Mesothelial cell of epicardium (in vitro differentiated cells): ENCODE measurements at regions not wholly inside any gene's neighbourhood (a gene's known extent, or its start where the extent isn't known, plus 50 kb on each side); places are given as distances from the start of the nearest gene placed in this dataset.

Experiments used
- DNase-seq, 2 experiments: peaks; one replicate each; pipeline ENCODE4 v3.0.0; 2021; ENCODE audit warnings: low spot score in 2 of 2; ENCODE audit not compliant: unreplicated experiment in 2 of 2
- H3K27ac Mint-ChIP-seq: 2 replicates; pipeline ENCODE4 v1.8.0; 2021; ENCODE audit warnings: mixed read lengths
- H3K27me3 Mint-ChIP-seq: 2 replicates; pipeline ENCODE4 v1.8.0; 2021; ENCODE audit warnings: low read depth, mixed read lengths
- H3K36me3 Mint-ChIP-seq: 2 replicates; pipeline ENCODE4 v1.8.0; 2021; ENCODE audit warnings: mixed read lengths
- H3K4me1 Mint-ChIP-seq: 2 replicates; pipeline ENCODE4 v1.8.0; 2021; ENCODE audit warnings: mixed read lengths
- H3K4me3 Mint-ChIP-seq: 2 replicates; pipeline ENCODE4 v1.8.0; 2021; ENCODE audit warnings: mild to moderate bottlenecking, moderate library complexity, mixed read lengths
- H3K9me3 Mint-ChIP-seq: 2 replicates; pipeline ENCODE4 v1.8.0; 2021; ENCODE audit warnings: mixed read lengths
- CTCF ChIP-seq: fragments of 200-600 bp; sonication (generic); IDR thresholded peaks from one replicate; pipeline ENCODE4 v1.5.0; 2021; ENCODE audit warnings: antibody characterized with exemption; ENCODE audit not compliant: unreplicated experiment

- no peak overlapping the region for H3K4me3 Mint-ChIP-seq
- DNase-seq = no peak
- peak overlapping the region; percentile 70 for H3K27ac Mint-ChIP-seq
- H3K27me3 Mint-ChIP-seq = no peaks in the 10 kb centered on the region
- H3K9me3 Mint-ChIP-seq = no peaks in the 10 kb centered on the region
- H3K4me1 Mint-ChIP-seq = peaks cover 33% of the 10 kb centered on the region
- H3K36me3 Mint-ChIP-seq = no peaks in the 10 kb centered on the region
- no peak for TF ChIP-seq CTCF
Observed at GRCh38 chr15:95470997-95471689, 859.4 kb upstream of the NR2F2 start.

GRCh38 chr15:95471690-95472086 lies 858.8 kb upstream of the NR2F2 start:
- H3K9me3 Mint-ChIP-seq = no peaks in the 10 kb centered on the region
- peaks cover 33% of the 10 kb centered on the region for H3K4me1 Mint-ChIP-seq
- DNase-seq = no peak
- no peak overlapping the region for H3K4me3 Mint-ChIP-seq
- peak overlapping the region; percentile 70 for H3K27ac Mint-ChIP-seq
- H3K36me3 Mint-ChIP-seq = no peaks in the 10 kb centered on the region
- TF ChIP-seq CTCF = no peak
- no peaks in the 10 kb centered on the region for H3K27me3 Mint-ChIP-seq

GRCh38 chr15:95475067-95475466 lies 855.4 kb upstream of the NR2F2 start:
- Mint-ChIP-seq H3K27me3 (no peaks in the 10 kb centered on the region), H3K27ac (no peak overlapping the region), H3K9me3 (no peaks in the 10 kb centered on the region), H3K4me1 (peaks cover 19% of the 10 kb centered on the region), H3K4me3 (no peak overlapping the region), H3K36me3 (no peaks in the 10 kb centered on the region)
- no peak for TF ChIP-seq CTCF
- no peak for DNase-seq

GRCh38 chr15:95479308-95479707 lies 851.2 kb upstream of the NR2F2 start:
- Mint-ChIP-seq H3K4me1 (peaks cover 3% of the 10 kb centered on the region), H3K9me3 (peaks cover 10% of the 10 kb centered on the region), H3K27ac (no peak overlapping the region), H3K36me3 (peaks cover 4% of the 10 kb centered on the region), H3K4me3 (no peak overlapping the region), H3K27me3 (no peaks in the 10 kb centered on the region)
- no peak for TF ChIP-seq CTCF
- DNase-seq = no peak

GRCh38 chr15:95485367-95485766 lies 845.1 kb upstream of the NR2F2 start:
- H3K4me1 Mint-ChIP-seq = no peaks in the 10 kb centered on the region
- peaks cover 10% of the 10 kb centered on the region for H3K36me3 Mint-ChIP-seq
- no peak for TF ChIP-seq CTCF
- H3K9me3 Mint-ChIP-seq = peaks cover 31% of the 10 kb centered on the region
- no peak overlapping the region for H3K27ac Mint-ChIP-seq
- DNase-seq = no peak
- no peak overlapping the region for H3K4me3 Mint-ChIP-seq
- H3K27me3 Mint-ChIP-seq = no peaks in the 10 kb centered on the region

GRCh38 chr15:95486224-95486623 lies 844.3 kb upstream of the NR2F2 start:
- H3K36me3 Mint-ChIP-seq = peaks cover 10% of the 10 kb centered on the region
- no peak for TF ChIP-seq CTCF
- H3K4me3 Mint-ChIP-seq = no peak overlapping the region
- H3K9me3 Mint-ChIP-seq = peaks cover 31% of the 10 kb centered on the region
- no peaks in the 10 kb centered on the region for H3K27me3 Mint-ChIP-seq
- no peaks in the 10 kb centered on the region for H3K4me1 Mint-ChIP-seq
- H3K27ac Mint-ChIP-seq = no peak overlapping the region
- no peak for DNase-seq
